SK-N-SH treated with all-trans-retinoic acid at 6 μM for 48 hours (cell line): ENCODE measurements at regions not wholly inside any gene's neighbourhood (a gene's known extent, or its start where the extent isn't known, plus 50 kb on each side); places are given as distances from the start of the nearest gene placed in this dataset.

Experiments
- ATAC-seq: fragments of 200-7000 bp; cut with Tn5 transposase; 3 replicates; pipeline ENCODE4 v1.9.1; 2020; ENCODE audit warnings: mild to moderate bottlenecking, moderate library complexity
- ARNTL ChIP-seq: fragments of 450-650 bp; formaldehyde crosslinking; IDR thresholded peaks from 2 replicates; pipeline ENCODE4 v1.5.0; 2020; ENCODE audit warnings: low read depth, mild to moderate bottlenecking, moderate library complexity, borderline replicate concordance
- BACH2 ChIP-seq: fragments of 250-450 bp; sonication (Bioruptor Pico); IDR thresholded peaks from 2 replicates; pipeline ENCODE4 v1.9.0; 2021; ENCODE audit warnings: mild to moderate bottlenecking, borderline replicate concordance
- CSDC2 ChIP-seq: fragments of 250-450 bp; sonication (Bioruptor Pico); IDR thresholded peaks from 2 replicates; pipeline ENCODE4 v1.5.0; 2020; ENCODE audit warnings: mild to moderate bottlenecking, moderate library complexity
- CSRNP3 ChIP-seq: fragments of 250-450 bp; sonication (Bioruptor Pico); IDR thresholded peaks from 2 replicates; pipeline ENCODE4 v1.5.1; 2021; ENCODE audit warnings: mild to moderate bottlenecking, moderate library complexity
- ESRRG ChIP-seq: fragments of 250-450 bp; sonication (Bioruptor Pico); IDR thresholded peaks from 2 replicates; pipeline ENCODE4 v1.6.1; 2021; ENCODE audit warnings: mild to moderate bottlenecking
- GLIS3 ChIP-seq: fragments of 250-450 bp; sonication (Bioruptor Pico); IDR thresholded peaks from 2 replicates; pipeline ENCODE4 v1.5.0; 2020; ENCODE audit warnings: mild to moderate bottlenecking, moderate library complexity
- ISL1 ChIP-seq: fragments of 250-450 bp; sonication (Bioruptor Pico); IDR thresholded peaks from 2 replicates; pipeline ENCODE4 v2.1.2; 2022; ENCODE audit warnings: mild to moderate bottlenecking, moderate library complexity
- OSR1 ChIP-seq: fragments of 250-450 bp; sonication (Bioruptor Pico); IDR thresholded peaks from 2 replicates; pipeline ENCODE4 v1.8.0; 2022; ENCODE audit warnings: moderate library complexity, mild to moderate bottlenecking, inconsistent platforms
- PPARA ChIP-seq: fragments of 250-450 bp; sonication (Bioruptor Pico); IDR thresholded peaks from 2 replicates; pipeline ENCODE4 v1.5.0; 2020; ENCODE audit warnings: mild to moderate bottlenecking, borderline replicate concordance
- RARB ChIP-seq: fragments of 250-450 bp; sonication (Bioruptor Pico); IDR thresholded peaks from 2 replicates; pipeline ENCODE4 v1.8.0; 2021; ENCODE audit warnings: mild to moderate bottlenecking, moderate library complexity
- SNAI2 ChIP-seq: fragments of 250-450 bp; sonication (Bioruptor Pico); IDR thresholded peaks from 2 replicates; pipeline ENCODE4 v1.5.0; 2020; ENCODE audit warnings: mild to moderate bottlenecking, moderate library complexity
- TCF4 ChIP-seq: fragments of 250-450 bp; sonication (Bioruptor Pico); IDR thresholded peaks from 2 replicates; pipeline ENCODE4 v1.8.0; 2021; ENCODE audit warnings: mild to moderate bottlenecking, moderate library complexity, borderline replicate concordance
- TOX ChIP-seq: fragments of 250-450 bp; sonication (Bioruptor Pico); IDR thresholded peaks from 2 replicates; pipeline ENCODE4 v1.8.0; 2021; ENCODE audit warnings: mild to moderate bottlenecking, moderate library complexity, borderline replicate concordance
- TSHZ2 ChIP-seq: fragments of 250-450 bp; sonication (Bioruptor Pico); IDR thresholded peaks from 2 replicates; pipeline ENCODE4 v1.5.0; 2020; ENCODE audit warnings: mild to moderate bottlenecking, moderate library complexity
- ZC3H10 ChIP-seq: fragments of 250-450 bp; sonication (Bioruptor Pico); IDR thresholded peaks from 2 replicates; pipeline ENCODE4 v1.5.1; 2021; ENCODE audit warnings: mild to moderate bottlenecking, moderate library complexity
- ZFP3 ChIP-seq: fragments of 250-450 bp; sonication (Bioruptor Pico); IDR thresholded peaks from 2 replicates; pipeline ENCODE4 v1.5.0; 2020; ENCODE audit warnings: mild to moderate bottlenecking, moderate library complexity
- ZFP30 ChIP-seq: fragments of 450-650 bp; formaldehyde crosslinking; IDR thresholded peaks from 2 replicates; pipeline ENCODE4 v1.5.0; 2022; ENCODE audit warnings: mild to moderate bottlenecking, moderate library complexity
- ZNF565 ChIP-seq: fragments of 450-650 bp; formaldehyde crosslinking; conservative IDR thresholded peaks from 2 replicates; pipeline ENCODE4 v1.5.0; 2020; ENCODE audit warnings: low read depth, mild to moderate bottlenecking, moderate library complexity
- ZNF70 ChIP-seq: fragments of 450-650 bp; formaldehyde crosslinking; IDR thresholded peaks from 2 replicates; pipeline ENCODE4 v1.5.0; 2020; ENCODE audit warnings: mild to moderate bottlenecking, moderate library complexity
- ZNF8 ChIP-seq: fragments of 450-650 bp; formaldehyde crosslinking; IDR thresholded peaks from 2 replicates; pipeline ENCODE4 v1.5.0; 2020; ENCODE audit warnings: mild to moderate bottlenecking, moderate library complexity
- TF ChIP-seq, protein P1 (sequence below): fragments of 250-450 bp; sonication (Bioruptor Pico); IDR thresholded peaks from 2 replicates; pipeline ENCODE4 v1.8.0; 2021; ENCODE audit warnings: low read depth, mild to moderate bottlenecking, moderate library complexity, borderline replicate concordance
- TF ChIP-seq, protein P2 (sequence below): fragments of 250-450 bp; sonication (Bioruptor Pico); IDR thresholded peaks from 2 replicates; pipeline ENCODE4 v1.8.0; 2020; ENCODE audit warnings: mild to moderate bottlenecking, moderate library complexity, borderline replicate concordance

DNA sequence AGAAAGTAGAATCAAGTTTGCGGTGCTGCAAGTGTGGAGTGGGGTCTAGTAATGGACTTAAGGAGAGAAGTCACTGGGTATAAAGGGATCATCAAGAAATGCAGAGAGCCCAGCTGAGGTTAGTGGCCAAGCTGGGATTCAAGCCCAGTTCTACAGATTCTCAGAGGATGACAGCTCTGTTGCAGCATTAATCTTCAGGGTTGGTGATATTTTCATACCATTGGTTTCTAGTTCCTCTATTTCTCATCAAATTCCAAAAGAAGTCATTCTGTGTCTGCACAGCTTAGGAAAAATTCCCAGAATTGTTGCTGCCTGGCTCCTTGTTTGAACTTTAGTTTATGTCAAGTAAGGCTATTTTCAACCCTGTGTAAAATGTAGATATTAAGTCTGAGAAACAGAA, 169.5 kb upstream of the NTF3 start:
- TF ChIP-seq ZNF565 (CRISPR knock-in tag) (no peak), ZNF70 (CRISPR knock-in tag) (no peak), OSR1 (CRISPR knock-in tag) (no peak)
- ATAC-seq: no peak

DNA sequence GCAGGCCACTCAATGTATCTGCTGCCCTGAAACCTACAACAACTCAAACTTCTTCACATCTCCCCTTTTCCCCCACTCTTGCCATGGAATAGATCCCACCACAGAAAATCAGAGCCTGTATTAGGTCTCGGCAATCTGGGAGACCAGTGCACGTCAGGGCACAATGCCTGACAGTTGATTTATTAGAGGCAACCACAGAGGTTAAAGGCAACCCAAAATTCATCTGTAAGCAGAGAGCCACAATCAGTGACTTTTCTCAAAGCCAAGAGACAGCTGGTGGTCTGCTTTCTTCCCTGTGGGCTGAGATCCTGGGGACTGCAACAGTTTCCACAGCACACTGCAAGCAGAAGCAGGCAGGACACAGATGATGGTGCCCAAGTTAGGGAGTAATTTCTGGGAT, 169.0 kb upstream of the NTF3 start:
- TF ChIP-seq ZC3H10 (CRISPR knock-in tag) (no peak), ZFP3 (CRISPR knock-in tag) (no peak), OSR1 (CRISPR knock-in tag) (no peak), RARB (CRISPR knock-in tag) (no peak), ZNF565 (CRISPR knock-in tag) (no peak), ISL1 (no peak), ZNF8 (CRISPR knock-in tag) (no peak), SNAI2 (CRISPR knock-in tag) (no peak), CSRNP3 (CRISPR knock-in tag) (no peak), GLIS3 (CRISPR knock-in tag) (no peak)
- TF ChIP-seq, protein P1, sequence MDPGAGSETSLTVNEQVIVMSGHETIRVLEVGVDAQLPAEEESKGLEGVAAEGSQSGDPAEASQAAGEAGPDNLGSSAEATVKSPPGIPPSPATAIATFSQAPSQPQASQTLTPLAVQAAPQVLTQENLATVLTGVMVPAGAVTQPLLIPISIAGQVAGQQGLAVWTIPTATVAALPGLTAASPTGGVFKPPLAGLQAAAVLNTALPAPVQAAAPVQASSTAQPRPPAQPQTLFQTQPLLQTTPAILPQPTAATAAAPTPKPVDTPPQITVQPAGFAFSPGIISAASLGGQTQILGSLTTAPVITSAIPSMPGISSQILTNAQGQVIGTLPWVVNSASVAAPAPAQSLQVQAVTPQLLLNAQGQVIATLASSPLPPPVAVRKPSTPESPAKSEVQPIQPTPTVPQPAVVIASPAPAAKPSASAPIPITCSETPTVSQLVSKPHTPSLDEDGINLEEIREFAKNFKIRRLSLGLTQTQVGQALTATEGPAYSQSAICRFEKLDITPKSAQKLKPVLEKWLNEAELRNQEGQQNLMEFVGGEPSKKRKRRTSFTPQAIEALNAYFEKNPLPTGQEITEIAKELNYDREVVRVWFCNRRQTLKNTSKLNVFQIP: no peak
- TF ChIP-seq, protein P2, sequence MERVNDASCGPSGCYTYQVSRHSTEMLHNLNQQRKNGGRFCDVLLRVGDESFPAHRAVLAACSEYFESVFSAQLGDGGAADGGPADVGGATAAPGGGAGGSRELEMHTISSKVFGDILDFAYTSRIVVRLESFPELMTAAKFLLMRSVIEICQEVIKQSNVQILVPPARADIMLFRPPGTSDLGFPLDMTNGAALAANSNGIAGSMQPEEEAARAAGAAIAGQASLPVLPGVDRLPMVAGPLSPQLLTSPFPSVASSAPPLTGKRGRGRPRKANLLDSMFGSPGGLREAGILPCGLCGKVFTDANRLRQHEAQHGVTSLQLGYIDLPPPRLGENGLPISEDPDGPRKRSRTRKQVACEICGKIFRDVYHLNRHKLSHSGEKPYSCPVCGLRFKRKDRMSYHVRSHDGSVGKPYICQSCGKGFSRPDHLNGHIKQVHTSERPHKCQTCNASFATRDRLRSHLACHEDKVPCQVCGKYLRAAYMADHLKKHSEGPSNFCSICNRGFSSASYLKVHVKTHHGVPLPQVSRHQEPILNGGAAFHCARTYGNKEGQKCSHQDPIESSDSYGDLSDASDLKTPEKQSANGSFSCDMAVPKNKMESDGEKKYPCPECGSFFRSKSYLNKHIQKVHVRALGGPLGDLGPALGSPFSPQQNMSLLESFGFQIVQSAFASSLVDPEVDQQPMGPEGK (CRISPR knock-in tag): no peak
- TF ChIP-seq, all 23 proteins: peak for 0
- no peak for ATAC-seq

GRCh38 chr12:5264006-5264405, 167.9 kb upstream of the NTF3 start:
- TF ChIP-seq BACH2 (CRISPR knock-in tag) (no peak), ZFP3 (CRISPR knock-in tag) (no peak)
- ATAC-seq: no peak

GRCh38 chr12:5267603-5268423, 164.1 kb upstream of the NTF3 start:
- ATAC-seq: no peak
- no peak for TF ChIP-seq ZC3H10 (CRISPR knock-in tag)
- no peak for TF ChIP-seq TOX (CRISPR knock-in tag)
- no peak for TF ChIP-seq ZFP3 (CRISPR knock-in tag)
- TF ChIP-seq PPARA (CRISPR knock-in tag): no peak
- no peak for TF ChIP-seq ZNF8 (CRISPR knock-in tag)
- TF ChIP-seq TSHZ2 (CRISPR knock-in tag): no peak
- TF ChIP-seq ZNF70 (CRISPR knock-in tag): no peak
- TF ChIP-seq ESRRG (CRISPR knock-in tag): no peak
- no peak for TF ChIP-seq BACH2 (CRISPR knock-in tag)
- TF ChIP-seq TCF4 (CRISPR knock-in tag): no peak
- TF ChIP-seq, protein P2 (CRISPR knock-in tag): no peak
- TF ChIP-seq ZFP30: no peak
- TF ChIP-seq, protein P1: no peak
- no peak for TF ChIP-seq RARB (CRISPR knock-in tag)
- TF ChIP-seq OSR1 (CRISPR knock-in tag): no peak
- TF ChIP-seq ISL1: no peak
- TF ChIP-seq ARNTL (CRISPR knock-in tag): no peak
- TF ChIP-seq ZNF565 (CRISPR knock-in tag): no peak
- TF ChIP-seq CSDC2: no peak
